Lower leg skin (tissue), 4 donors: ENCODE measurements at regions not wholly inside any gene's neighbourhood (a gene's known extent, or its start where the extent isn't known, plus 50 kb on each side); places are given as distances from the start of the nearest gene placed in this dataset.

Experiments
- DNase-seq, 2 donors: peaks; one replicate each; pipeline ENCODE4 v3.0.0-alpha.2; 2019; ENCODE audit warnings: low spot score in 2 of 2
- H3K4me3 ChIP-seq: fragments of 200-600 bp; sonication (generic); 2 replicates; pipeline ENCODE4 v1.5.1; 2017; ENCODE audit warnings: mild to moderate bottlenecking, low read depth; ENCODE audit not compliant: poor library complexity, severe bottlenecking
- CTCF ChIP-seq, 3 donors: fragments of 450-650 bp; IDR thresholded peaks; one replicate each; pipeline ENCODE4 v1.5.1; 2016; ENCODE audit warnings: antibody characterized with exemption in 3 of 3, mild to moderate bottlenecking in 3 of 3, moderate library complexity in 2 of 3
- POLR2A ChIP-seq, 2 donors: fragments of 450-650 bp; IDR thresholded peaks; one replicate each; pipeline ENCODE4 v1.6.1; 2016 to 2017; ENCODE audit warnings: antibody characterized with exemption in 2 of 2, mild to moderate bottlenecking in 1 of 2, moderate library complexity in 1 of 2
- WGBS, 2 donors: methylation state at CpG; one replicate each; pipeline ENCODE4 v1.1.5; 2018; 5-methylcytosine and 5-hydroxymethylcytosine counted together
- intact Hi-C: fragments of 100-400 bp; cut with DNase I; formaldehyde crosslinking; loops from one replicate; pipeline ENCODE4 v1.15.0; 2023; ENCODE audit warnings: low total_unique reads

GRCh38 chr12:132415327-132416120 lies 74.4 kb upstream of the FBRSL1 start:
- 31 to 55% methylated on average over 10 to 20 of the region's 25 CpGs for WGBS, 2 donors
- no peak for DNase-seq
- TF ChIP-seq CTCF (IDR thresholded peaks at IDR 0.05) (no peak), POLR2A (IDR thresholded peaks at IDR 0.05) (no peak)
- intact Hi-C loops, result loop anchor here (10.0 kb wide), 1 partner anchor 199 kb away; the partner anchor contains the start of genes LRCOL1 and P2RX2
- no peak overlapping the region for H3K4me3 ChIP-seq

- WGBS, 2 donors, result 5 to 15% methylated on average over 17 to 22 of the region's 30 CpGs
- intact Hi-C loops, result loop anchor here (10.0 kb wide), 1 partner anchor 200 kb away; the partner anchor contains the start of genes LRCOL1 and P2RX2
- DNase-seq, result peak in 1 of 2 donors; percentile 56
- no peak for TF ChIP-seq POLR2A (IDR thresholded peaks at IDR 0.05)
- peak in 1 of 3 donors; percentile 70 for TF ChIP-seq CTCF (IDR thresholded peaks at IDR 0.05)
- H3K4me3 ChIP-seq, result no peak overlapping the region
These were observed 75.2 kb upstream of the FBRSL1 start for GRCh38 chr12:132414634-132415326.

- H3K4me3 ChIP-seq, result no peak overlapping the region
These were observed 75.9 kb upstream of the FBRSL1 start for GRCh38 chr12:132413931-132414588.

GRCh38 chr12:132411457-132411856 lies 78.5 kb upstream of the FBRSL1 start:
- no peak for DNase-seq
- intact Hi-C loops, result loop anchor here (10.0 kb wide), 1 partner anchor 203 kb away; the partner anchor contains the start of genes LRCOL1 and P2RX2
- WGBS, 2 donors, result 74 to 78% methylated on average over 5 to 7 of the region's 7 CpGs
- TF ChIP-seq CTCF (IDR thresholded peaks at IDR 0.05) (no peak), POLR2A (IDR thresholded peaks at IDR 0.05) (no peak)
- no peak overlapping the region for H3K4me3 ChIP-seq

More at GRCh38 chr12:132413931-132414588, 75.9 kb upstream of the FBRSL1 start:
- 30 to 38% methylated on average over 12 to 19 of the region's 36 CpGs for WGBS, 2 donors
- TF ChIP-seq CTCF (IDR thresholded peaks at IDR 0.05), result no peak
- TF ChIP-seq POLR2A (IDR thresholded peaks at IDR 0.05), result no peak
- intact Hi-C loops, result loop anchor here (10.0 kb wide), 1 partner anchor 201 kb away; the partner anchor contains the start of genes LRCOL1 and P2RX2
- no peak for DNase-seq

GRCh38 chr12:132410849-132411248 lies 79.1 kb upstream of the FBRSL1 start:
- intact Hi-C loops, result loop anchor here (10.0 kb wide), 1 partner anchor 204 kb away; the partner anchor contains the start of genes LRCOL1 and P2RX2
- 77 to 83% methylated on average over 14 of the region's 14 CpGs for WGBS, 2 donors
- TF ChIP-seq CTCF (IDR thresholded peaks at IDR 0.05) (no peak), POLR2A (IDR thresholded peaks at IDR 0.05) (no peak)
- DNase-seq, result no peak
- no peak overlapping the region for H3K4me3 ChIP-seq
